ENCODE measurements at regions not wholly inside any gene's neighbourhood (a gene's known extent, or its start where the extent isn't known, plus 50 kb on each side); places are given as distances from the start of the nearest gene placed in this dataset.

GRCh38 chr4:13957871-13958270 lies 330.3 kb upstream of the BOD1L1 start:
- peak; percentile 21 for DNase-seq
- in situ Hi-C loops (cut with MboI; ENCODE audit: low pct_unique_long_range_greater_than_20kb, low sequenced_read_pairs): no loop called here

DNA sequence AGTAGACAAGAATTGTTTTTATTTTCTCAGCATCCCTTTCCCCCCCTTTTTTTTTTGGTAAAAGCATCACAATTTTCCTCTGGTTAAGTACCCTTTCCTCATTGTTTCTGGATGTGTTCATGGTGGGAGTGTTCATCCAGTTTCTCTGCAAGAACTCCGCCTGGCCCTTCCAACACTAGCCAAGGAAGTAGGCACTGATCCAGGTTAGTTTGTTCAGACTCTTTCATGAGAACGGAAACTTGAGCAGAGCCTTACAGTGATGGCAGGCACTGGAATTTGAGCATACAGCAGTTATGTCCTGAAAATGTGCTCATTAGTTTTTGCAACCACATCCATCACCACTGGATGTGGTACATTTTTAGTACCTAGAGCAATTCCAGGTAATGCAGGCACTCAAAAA lies 336.1 kb upstream of the BOD1L1 start:
- in situ Hi-C loops (cut with MboI; ENCODE audit: low pct_unique_long_range_greater_than_20kb, low sequenced_read_pairs): no loop called here
- no peak for DNase-seq

DNA sequence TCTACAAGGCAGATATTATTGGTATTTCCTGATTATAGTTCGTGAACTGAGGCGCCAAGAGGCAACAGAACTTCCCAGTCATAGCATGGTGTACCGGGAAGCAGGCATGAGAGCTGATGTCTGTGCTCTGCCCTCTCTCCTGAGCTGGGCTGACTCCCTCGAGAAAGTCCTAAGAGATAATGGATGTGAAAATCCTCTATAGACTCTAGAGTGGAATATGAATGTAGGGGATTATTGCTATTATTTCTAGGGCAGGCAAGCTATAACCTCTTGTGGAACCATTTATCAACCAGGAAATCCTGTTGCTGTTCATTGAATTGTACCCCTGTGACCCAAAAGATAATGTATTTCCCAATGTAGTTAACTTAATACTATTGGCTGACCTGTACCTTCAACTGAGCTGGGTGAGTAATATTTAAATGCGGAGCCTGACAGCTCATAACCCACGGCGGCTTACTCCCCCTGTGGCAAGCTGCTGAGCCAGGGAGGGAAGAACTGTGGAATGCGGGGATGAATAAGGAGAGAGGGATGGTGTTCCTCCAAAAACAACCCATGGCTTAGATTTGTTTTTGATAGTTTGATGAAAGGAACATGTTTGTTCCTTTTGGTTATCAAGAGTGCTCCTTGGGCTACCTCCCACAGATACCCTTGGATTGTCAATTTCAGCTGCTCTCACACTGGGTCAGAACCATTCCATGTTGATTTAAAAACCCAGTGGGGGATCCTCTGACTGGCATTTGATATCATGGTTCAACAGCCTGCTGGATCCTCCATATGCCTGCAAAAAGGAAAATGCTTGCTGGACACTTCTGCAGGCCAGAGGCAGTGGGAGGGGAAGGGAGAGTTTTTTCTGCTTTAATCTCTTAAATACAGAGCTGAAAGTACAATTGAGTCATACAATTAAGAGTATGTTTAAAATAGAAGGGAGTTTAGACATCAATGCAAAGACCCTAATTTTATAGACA lies 339.0 kb upstream of the BOD1L1 start:
- in situ Hi-C loops (cut with MboI; ENCODE audit: low pct_unique_long_range_greater_than_20kb, low sequenced_read_pairs): no loop called here
- DNase-seq: no peak

- in situ Hi-C loops (cut with MboI; ENCODE audit: low pct_unique_long_range_greater_than_20kb, low sequenced_read_pairs): no loop called here
- DNase-seq: no peak
These were observed 341.2 kb upstream of the BOD1L1 start for GRCh38 chr4:13968723-13969122.

- in situ Hi-C loops (cut with MboI; ENCODE audit: low pct_unique_long_range_greater_than_20kb, low sequenced_read_pairs): no loop called here
- DNase-seq: no peak
These were observed 342.8 kb upstream of the BOD1L1 start for GRCh38 chr4:13970349-13970748.

- no peak for DNase-seq
- in situ Hi-C loops (cut with MboI; ENCODE audit: low pct_unique_long_range_greater_than_20kb, low sequenced_read_pairs): no loop called here
These were observed 350.2 kb upstream of the BOD1L1 start for GRCh38 chr4:13977746-13978145.

- in situ Hi-C loops (cut with MboI; ENCODE audit: low pct_unique_long_range_greater_than_20kb, low sequenced_read_pairs): no loop called here
- DNase-seq: peak; percentile 32
These were observed 353.1 kb upstream of the BOD1L1 start for GRCh38 chr4:13980317-13981310.

- no peak for DNase-seq
- in situ Hi-C loops (cut with MboI; ENCODE audit: low pct_unique_long_range_greater_than_20kb, low sequenced_read_pairs): no loop called here
These were observed 354.0 kb upstream of the BOD1L1 start for GRCh38 chr4:13981499-13981898.

GRCh38 chr4:13982010-13982409 lies 354.5 kb upstream of the BOD1L1 start:
- DNase-seq: peak; percentile 87
- in situ Hi-C loops (cut with MboI; ENCODE audit: low pct_unique_long_range_greater_than_20kb, low sequenced_read_pairs): no loop called here

GRCh38 chr4:13983189-13983790 lies 355.8 kb upstream of the BOD1L1 start:
- in situ Hi-C loops (cut with MboI; ENCODE audit: low pct_unique_long_range_greater_than_20kb, low sequenced_read_pairs): no loop called here
- no peak for DNase-seq

DNA sequence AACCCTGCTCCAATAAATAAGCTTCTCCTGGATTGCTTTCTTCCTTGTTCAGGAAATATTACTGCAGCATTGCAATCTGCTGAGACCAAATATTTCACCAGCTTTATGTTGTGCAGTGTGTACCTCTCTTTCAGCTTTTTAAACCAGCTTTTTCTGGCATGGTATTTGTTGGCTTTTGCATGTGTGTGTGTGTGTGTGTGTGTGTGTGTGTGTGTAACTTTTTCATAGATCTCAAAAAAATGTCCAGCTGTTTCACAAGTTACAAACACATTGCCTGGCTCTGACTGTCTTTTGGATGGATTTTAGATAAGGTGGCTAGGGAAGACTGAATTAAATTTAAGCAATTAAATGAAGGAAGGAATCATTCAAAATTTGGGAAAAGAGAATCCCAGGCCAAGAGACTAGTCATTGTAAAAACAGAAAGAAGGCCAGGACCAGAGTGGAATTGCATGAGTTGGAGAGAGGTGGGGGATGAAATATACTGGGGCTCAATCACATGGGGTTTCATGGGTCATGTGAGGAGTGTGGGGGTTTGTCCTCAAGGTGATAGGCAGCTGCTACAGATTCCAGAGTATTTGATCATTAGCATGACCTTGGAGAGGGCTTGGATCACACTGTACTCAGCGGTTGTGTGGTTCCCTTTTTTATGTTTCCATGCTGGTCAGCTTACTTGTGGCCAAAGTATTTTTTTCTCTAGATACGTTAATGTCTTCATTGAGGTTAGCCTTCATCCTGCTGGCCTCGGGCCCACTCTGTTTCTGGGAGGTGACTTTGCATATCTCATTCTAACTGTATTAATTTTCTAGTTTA lies 357.7 kb upstream of the BOD1L1 start:
- peak; percentile 20 for DNase-seq
- in situ Hi-C loops (cut with MboI; ENCODE audit: low pct_unique_long_range_greater_than_20kb, low sequenced_read_pairs): no loop called here

GRCh38 chr4:13985837-13986236 lies 358.3 kb upstream of the BOD1L1 start:
- DNase-seq: no peak
- in situ Hi-C loops (cut with MboI; ENCODE audit: low pct_unique_long_range_greater_than_20kb, low sequenced_read_pairs): no loop called here

DNA sequence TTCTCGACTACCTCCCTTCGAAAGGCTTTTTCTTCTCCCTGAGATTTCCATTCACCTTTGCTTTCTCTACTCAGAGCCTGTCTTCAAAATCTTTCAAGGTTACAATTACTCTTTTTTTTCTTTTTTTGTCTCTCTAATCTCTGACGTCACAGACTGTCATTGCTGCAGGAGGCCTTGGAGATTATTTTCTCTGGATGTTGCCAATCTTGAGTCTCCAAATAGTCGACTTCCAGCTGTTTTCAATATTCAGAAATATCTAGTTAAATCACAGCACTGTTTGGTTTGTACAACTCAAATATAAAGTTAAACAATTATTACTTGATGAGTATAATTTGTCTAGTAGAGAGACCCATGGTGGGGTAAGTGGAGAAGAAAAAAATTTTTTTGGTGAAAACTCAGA lies 359.0 kb upstream of the BOD1L1 start:
- in situ Hi-C loops (cut with MboI; ENCODE audit: low pct_unique_long_range_greater_than_20kb, low sequenced_read_pairs): no loop called here

GRCh38 chr4:13988353-13989305 lies 361.1 kb upstream of the BOD1L1 start:
- DNase-seq: no peak
- in situ Hi-C loops (cut with MboI; ENCODE audit: low pct_unique_long_range_greater_than_20kb, low sequenced_read_pairs): no loop called here

More for the DNA sequence above, 359.0 kb upstream of the BOD1L1 start:
- no peak for DNase-seq

DNA sequence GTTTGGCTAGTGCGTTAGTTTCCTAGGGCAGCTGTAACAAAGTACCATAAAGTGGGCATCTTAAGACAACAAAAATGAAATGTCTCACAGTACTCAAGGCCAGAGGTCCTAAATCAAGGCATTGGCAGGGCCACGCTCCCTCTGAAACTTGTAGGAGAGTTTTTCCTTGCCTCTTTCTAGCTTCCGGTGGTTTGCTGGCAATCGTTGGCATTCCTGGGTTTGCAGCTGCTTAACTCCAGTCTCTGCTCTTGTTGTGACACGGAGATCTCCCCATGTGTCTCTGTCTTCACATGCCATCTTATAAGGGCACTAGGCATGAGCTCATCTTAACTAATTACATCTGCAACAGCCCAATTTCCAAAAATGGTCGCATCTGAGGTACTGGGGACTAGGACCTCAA lies 362.0 kb upstream of the BOD1L1 start:
- DNase-seq: no peak
- in situ Hi-C loops (cut with MboI; ENCODE audit: low pct_unique_long_range_greater_than_20kb, low sequenced_read_pairs): no loop called here

- in situ Hi-C loops (cut with MboI; ENCODE audit: low pct_unique_long_range_greater_than_20kb, low sequenced_read_pairs): no loop called here
- DNase-seq: no peak
These were observed 363.4 kb upstream of the BOD1L1 start for GRCh38 chr4:13990596-13991589.

Measured in KBM-7 (cell line).